GM18519 (cell line): ENCODE measurements at regions not wholly inside any gene's neighbourhood (a gene's known extent, or its start where the extent isn't known, plus 50 kb on each side); places are given as distances from the start of the nearest gene placed in this dataset.

Experiments used
- ATAC-seq: cut with Tn5 transposase; IDR thresholded peaks from one replicate; pipeline ENCODE4 v1.9.1; 2021; ENCODE audit warnings: mild to moderate bottlenecking, moderate library complexity; ENCODE audit not compliant: unreplicated experiment, low FRiP score

GRCh38 chr9:14031810-14032209 is 282.1 kb downstream of the NFIB start:
- ATAC-seq, result no peak

GRCh38 chr9:14031060-14031414 is 282.9 kb downstream of the NFIB start:
- ATAC-seq, result no peak

DNA sequence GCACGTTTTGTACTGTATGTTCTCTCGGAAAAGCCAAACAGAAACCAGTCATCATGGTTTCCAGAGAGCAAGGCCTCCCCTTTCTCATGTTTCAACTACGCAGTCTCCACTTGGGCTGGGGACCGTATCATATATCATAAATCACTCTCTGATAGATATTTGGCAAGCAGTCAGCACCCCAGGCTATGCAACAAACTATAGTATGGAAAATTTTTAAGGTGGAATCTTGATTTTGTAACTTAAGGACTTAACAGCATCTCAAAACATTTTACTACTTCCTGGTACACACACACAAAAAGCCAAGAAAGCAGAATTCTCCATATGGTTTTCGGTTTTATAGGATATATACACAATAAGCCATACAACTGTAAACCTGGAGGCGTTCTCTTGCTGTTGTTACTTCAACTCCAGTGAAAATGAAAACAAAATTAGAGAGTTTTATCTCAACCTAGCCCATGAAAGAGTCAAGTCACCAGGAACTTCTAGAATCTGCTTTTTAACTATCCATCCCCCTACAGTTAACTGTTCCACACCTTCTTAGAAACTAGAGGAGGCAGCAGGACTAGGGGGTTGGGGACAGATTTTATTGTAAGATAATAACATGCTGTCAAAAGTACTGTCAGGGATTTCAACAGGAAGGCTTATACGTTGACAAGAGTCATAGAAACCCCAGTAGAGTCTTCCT is 283.4 kb downstream of the NFIB start:
- ATAC-seq, result no peak

GRCh38 chr9:14029806-14030374 is 284.1 kb downstream of the NFIB start:
- no peak for ATAC-seq

DNA sequence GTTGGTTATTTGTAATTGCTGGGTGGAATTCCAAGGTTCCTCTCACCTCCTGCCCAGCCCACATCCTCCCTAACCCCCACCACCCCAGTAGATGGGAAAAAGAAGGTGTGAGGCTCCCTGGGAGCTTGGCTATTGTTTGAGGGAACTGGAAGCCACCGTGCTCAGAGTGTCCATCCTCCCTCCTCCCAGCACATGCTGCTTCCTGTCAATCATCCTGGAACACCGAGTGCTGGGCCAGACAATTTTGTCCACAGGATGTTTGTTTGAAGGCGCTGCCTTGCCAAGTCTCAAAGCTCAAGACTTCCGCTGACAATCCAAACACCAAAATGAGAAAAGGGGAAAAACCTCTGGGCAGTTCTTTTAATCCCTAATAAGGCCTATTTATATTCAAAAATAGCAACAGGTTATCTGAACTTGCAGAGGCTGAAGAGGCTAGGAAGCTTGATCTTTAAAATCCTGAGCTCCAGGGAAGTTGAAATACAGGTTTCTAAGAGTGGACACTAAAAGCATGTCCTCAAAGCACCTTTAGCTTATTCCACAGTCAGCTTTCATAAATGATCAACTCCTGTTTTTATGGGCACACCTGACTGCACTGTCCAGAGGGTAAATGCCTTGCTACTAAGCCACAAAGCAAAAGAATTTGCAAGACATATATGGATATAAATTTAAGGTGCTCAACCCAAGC is 286.7 kb downstream of the NFIB start:
- no peak for ATAC-seq

DNA sequence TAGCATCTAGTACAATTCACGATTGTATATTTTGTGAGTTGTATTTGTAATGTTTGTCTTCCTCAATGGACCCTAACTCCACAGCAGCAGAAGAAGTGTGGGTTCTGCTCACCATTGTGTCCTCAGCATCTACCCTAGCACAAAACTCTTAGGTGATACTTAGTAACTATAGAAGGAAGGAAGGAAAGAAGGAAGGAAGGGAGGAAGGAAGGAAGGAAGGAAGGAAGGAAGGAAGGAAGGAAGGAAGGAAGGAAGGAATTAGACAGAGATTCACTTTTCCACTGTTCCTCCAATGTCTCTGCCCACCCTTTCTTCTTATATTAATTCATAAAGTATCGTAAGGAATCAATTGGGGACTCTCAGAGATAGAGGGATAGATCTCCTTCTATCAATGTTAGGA is 288.2 kb downstream of the NFIB start:
- no peak for ATAC-seq

DNA sequence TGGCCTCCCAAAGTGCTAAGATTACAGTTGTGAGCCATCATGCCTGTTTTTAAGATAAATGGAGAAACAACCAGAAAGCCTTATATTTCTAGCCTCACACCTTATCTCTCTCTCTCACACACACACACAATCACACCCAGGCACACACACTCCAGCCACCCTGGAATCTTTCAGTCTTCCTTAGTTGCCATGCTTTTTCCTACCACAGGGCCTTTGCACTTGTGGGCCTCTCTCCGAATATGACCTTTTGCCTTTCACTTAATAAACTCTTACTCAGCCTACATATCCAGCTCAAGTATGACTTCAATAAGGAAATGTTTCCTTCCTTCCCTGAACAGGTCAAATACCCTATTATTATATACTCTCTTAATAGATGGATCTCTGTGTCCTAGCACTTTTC is 290.7 kb downstream of the NFIB start:
- no peak for ATAC-seq

GRCh38 chr9:14021871-14022525 is 291.9 kb downstream of the NFIB start:
- no peak for ATAC-seq

GRCh38 chr9:14018081-14018480 is 295.9 kb downstream of the NFIB start:
- ATAC-seq, result no peak

DNA sequence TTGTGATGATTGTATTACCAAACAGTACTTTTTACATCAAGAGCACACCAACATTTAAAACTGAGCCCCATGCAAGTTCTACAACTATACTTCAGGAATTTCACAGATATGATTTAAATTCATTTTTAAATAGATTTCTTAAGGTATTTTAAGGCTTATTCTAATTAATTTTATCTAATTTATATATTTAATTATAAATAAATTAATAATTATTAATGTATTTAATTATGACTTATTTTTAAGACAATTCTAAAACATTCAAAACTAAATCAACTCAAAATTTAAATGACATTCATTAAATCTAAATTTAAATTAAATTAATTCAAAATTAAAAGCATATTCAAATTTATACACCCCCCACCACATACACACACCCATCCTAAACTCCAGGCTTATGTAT is 299.2 kb downstream of the NFIB start:
- ATAC-seq, result no peak

- ATAC-seq, result no peak
These were observed 299.7 kb downstream of the NFIB start for GRCh38 chr9:14014218-14014617.

- no peak for ATAC-seq
These were observed 302.0 kb downstream of the NFIB start for GRCh38 chr9:14011799-14012560.

DNA sequence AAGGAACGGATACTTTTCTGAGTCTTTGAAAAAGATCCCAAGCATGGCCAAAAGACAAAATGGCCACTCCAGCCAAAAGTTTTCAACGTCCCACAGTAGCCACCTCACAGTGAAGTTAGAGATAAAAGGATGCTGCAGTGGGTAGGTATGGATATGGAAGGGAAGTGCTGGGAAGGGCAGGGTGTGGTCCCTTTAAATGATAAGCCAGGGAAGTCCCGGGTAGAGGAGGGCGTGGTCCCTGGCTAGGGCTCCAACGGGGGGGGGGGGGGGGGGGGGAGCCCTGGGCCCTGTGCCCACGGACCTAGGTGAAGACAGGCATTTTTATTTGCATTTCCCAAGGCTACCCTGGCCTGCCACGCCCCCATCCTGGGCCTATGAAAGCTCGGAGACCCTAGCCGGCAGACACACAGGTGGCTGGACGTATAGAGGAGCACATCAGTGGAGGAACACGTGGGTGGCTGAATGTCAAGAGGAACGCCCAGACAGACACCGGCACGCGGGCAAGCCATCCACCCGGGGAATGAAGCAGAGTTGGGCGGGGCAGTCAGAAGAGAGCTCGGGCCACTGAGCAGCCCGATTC is 306.7 kb downstream of the NFIB start:
- no peak for ATAC-seq

DNA sequence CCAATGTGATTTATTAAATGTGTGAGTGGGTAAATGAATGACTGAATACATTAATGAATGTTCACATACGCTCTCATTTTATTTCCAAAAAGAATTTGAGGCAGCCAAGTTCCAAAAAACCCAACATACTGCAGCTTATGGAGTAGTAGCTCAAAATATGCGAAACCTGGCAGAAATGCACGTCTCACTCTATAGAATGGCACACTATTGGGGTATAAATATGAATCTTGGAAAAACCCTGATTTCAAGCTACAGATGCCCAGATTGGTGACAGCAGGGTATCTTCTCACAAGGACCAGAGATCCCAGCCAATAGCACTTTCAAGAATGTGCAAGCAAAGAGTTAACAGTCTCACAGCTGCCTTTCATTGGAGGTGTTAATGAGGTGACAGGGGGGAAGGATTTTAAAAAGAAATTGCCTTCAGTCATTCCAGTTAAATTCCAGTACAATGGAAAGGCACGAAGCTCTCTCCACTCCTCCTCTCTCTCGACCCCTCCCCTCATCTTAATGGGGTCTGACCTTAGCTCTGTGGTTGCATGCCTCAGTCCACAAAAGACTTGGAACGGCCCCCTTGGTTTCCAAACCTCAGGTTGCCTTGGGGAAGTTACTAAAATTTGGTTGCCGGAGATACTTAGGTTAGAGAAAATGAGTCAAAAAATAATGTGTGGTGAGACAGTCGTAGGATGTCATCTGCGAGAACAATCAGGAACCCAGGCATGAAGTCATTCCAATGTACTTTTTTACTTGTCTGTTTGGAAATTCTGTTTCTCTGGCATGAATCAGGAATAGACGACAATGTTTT is 307.4 kb downstream of the NFIB start:
- no peak for ATAC-seq

DNA sequence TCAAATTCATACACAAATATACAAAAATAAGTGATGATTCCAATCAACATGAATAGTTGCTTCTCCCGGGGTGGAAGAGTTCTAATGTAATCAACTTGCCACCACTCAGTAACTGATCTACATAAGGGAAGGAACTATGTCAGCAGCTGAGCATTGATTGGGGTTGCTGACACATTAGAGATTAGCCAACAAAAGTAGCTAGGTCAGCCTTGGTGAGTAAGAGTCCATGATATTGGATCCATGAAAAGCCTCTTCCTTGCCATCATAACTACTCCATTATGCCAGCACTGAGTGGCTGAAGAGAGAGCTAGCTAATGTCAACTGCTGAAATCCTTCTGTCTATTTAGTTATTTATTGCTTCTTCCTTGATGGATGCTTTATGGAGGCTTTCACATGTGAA is 309.8 kb downstream of the NFIB start:
- no peak for ATAC-seq

GRCh38 chr9:13994240-13994639 is 319.7 kb downstream of the NFIB start:
- ATAC-seq, result no peak

- ATAC-seq, result no peak
These were observed 320.2 kb downstream of the NFIB start for GRCh38 chr9:13993632-13994185.

GRCh38 chr9:13992138-13993088 is 321.5 kb downstream of the NFIB start:
- ATAC-seq, result no peak
